ENCODE measurements at regions not wholly inside any gene's neighbourhood (a gene's known extent, or its start where the extent isn't known, plus 50 kb on each side); places are given as distances from the start of the nearest gene placed in this dataset.
"Not testable (repeated sequence)": the region's sequence is repeated elsewhere in the genome, so short reads cannot be mapped to it uniquely, and the experiment has no call there.

DNA sequence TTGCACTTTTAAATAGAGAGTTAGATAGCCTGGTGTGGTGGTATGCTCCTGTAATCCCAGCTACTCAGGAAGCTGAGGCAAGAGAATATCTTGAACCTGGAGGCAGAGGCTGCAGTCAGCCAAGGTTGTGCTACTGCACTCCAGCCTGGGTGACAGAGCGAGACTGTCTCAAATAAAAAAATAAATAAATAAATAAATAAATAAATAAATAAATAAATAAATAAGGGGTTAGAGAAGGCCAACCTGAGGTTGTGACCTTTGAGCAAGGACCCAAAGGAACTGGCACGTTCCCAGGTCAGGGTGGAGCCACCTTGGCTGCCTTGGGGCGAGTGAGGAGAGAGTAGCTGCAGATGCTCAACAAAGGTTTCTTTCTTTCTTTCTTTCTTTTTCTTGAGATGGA is 65.3 kb upstream of the TENM4 start:
- no peak for DNase-seq (ENCODE audit: low read depth in 2 of 3, low spot score in 2 of 3)

DNA sequence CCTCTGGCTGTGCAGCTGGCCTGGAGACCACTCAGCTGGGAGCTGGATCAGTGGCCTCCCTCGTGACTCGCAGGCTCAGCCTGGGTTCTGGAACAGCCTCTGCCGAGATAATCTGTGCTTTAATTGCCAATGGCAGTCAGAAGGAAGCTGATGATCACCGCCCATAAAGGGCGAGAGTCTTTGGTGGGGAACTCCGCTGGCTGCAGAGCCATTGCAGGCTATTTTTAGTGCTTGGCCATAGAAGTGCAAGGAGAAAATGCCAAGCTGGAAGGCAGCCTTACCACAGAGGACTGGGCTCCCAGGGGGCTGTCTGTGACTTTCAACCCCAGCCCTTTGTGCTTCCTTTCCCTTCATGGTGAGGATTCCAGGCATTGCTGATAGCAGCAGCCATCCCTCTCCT is 62.2 kb upstream of the TENM4 start:
- no peak for DNase-seq (ENCODE audit: low read depth in 2 of 3, low spot score in 2 of 3)

DNA sequence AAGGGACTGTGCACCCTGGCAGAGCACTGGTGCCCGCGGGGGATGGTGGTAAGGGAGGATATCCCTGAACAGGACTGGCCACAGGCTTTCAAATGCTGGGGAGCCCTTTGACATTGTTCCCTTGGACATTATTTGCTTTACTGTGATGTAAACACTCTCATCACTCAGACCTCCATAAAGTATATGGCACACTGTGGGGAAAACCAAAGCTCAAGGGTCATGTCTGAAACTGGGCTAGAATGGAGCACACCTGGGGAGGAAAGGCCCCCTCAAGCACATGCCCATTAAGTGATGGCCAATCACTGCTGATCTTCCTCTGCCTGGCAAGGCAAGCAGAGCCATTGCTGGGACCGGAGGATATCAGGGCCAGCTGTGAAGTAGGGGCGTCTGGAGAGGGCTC is 60.9 kb upstream of the TENM4 start:
- no peak for DNase-seq (ENCODE audit: low read depth in 2 of 3, low spot score in 2 of 3)

DNA sequence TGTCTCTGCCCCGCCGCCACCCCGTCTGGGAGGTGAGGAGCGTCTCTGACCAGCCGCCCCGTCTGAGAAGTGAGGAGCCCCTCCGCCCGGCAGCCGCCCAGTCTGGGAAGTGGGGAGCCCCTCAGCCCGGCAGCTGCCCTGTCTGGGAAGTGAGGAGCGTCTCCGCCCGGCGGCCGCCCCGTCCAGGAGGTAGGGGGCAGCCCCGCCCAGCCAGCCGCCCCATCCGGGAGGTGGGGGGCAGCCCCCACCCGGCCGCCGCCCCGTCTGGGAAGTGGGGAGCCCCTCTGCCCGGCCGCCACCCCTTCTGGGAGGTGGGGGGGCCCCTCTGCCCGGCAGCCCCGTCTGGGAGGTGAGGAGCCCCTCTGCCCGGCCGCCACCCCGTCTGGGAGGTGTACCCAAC is 59.1 kb upstream of the TENM4 start:
- DNase-seq (ENCODE audit: low read depth in 2 of 3, low spot score in 2 of 3), result not testable (repeated sequence)

DNA sequence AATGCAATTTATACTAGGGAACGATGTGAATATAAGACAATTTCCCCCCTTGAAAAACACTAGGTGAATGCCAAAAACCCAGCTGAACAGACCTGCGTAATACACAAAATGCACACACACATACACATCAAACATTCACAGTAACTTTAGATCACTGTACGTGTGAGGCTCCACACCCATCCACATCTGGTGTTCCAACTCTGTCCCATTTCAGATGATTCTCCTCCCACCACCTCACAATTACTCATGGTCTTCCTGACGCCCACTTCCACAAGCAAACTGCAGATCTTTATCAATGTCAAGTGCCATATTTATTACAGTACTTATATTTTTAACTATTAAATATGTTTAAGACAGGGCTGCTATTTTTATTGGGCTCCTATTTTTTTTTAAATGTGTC is 57.8 kb upstream of the TENM4 start:
- no peak for DNase-seq (ENCODE audit: low read depth in 2 of 3, low spot score in 2 of 3)

DNA sequence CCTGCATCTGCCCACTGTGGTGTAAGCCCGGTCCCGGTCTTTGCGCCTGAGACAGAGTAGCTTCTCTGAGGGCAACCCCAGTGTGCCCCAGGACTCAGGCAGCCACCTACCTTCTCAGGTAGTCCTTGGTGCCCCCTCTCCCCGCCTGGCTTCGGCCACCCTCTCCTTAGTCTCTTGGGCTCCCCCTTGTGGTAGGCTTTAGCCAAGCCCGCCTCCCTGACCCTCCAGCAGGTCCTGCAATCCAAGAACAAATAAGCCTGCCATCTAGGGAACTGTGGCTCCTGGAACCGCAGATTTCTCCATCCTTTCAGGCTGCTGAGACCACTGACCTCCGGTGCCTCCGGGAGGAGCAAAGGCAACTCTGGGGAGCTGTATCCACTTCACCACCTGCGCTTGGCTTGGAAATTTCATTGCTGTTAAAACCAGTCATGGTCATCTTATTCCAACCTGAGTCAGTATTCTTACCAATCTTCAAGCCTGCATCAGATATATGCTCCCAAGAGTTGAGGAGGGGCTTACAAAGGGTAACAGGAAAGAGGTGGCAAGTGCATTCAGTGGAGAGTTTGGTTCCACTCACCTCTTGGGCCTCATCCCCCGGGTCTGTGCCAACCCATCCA is 52.8 kb upstream of the TENM4 start:
- DNase-seq (ENCODE audit: low read depth in 2 of 3, low spot score in 2 of 3), result peak in 2 of 3 experiments; percentile 1 to 11

DNA sequence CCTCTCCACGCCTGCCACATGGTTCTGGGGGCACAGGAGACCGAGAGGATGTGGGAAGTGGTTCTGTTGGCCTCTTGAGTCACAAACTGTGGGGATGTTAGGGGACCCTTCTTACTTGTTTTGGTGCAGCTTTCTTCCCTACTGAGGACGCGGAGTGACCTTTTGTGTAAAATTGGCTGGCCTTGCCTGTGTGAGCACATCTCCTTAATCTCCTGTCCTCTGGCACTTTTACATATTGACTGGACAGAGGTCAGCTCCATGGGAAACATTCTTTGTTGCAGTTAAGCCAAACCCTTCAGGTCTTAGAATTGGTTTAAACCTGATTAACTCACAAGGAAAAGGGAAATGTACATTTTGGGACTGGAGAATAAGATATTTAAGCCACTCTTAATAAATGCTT is 51.2 kb upstream of the TENM4 start:
- DNase-seq (ENCODE audit: low read depth in 2 of 3, low spot score in 2 of 3), result no peak

Data from activated CD8-positive, alpha-beta memory T cell treated with anti-CD3 and anti-CD28 coated beads for 48 hours (primary cell).